ENCODE measurements at regions not wholly inside any gene's neighbourhood (a gene's known extent, or its start where the extent isn't known, plus 50 kb on each side); places are given as distances from the start of the nearest gene placed in this dataset.

- TF ChIP-seq, protein P1, sequence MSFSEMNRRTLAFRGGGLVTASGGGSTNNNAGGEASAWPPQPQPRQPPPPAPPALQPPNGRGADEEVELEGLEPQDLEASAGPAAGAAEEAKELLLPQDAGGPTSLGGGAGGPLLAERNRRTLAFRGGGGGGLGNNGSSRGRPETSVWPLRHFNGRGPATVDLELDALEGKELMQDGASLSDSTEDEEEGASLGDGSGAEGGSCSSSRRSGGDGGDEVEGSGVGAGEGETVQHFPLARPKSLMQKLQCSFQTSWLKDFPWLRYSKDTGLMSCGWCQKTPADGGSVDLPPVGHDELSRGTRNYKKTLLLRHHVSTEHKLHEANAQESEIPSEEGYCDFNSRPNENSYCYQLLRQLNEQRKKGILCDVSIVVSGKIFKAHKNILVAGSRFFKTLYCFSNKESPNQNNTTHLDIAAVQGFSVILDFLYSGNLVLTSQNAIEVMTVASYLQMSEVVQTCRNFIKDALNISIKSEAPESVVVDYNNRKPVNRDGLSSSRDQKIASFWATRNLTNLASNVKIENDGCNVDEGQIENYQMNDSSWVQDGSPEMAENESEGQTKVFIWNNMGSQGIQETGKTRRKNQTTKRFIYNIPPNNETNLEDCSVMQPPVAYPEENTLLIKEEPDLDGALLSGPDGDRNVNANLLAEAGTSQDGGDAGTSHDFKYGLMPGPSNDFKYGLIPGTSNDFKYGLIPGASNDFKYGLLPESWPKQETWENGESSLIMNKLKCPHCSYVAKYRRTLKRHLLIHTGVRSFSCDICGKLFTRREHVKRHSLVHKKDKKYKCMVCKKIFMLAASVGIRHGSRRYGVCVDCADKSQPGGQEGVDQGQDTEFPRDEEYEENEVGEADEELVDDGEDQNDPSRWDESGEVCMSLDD (tag by site-specific recombination; IDR thresholded peaks at IDR 0.05): no peak
- TF ChIP-seq, protein P2, sequence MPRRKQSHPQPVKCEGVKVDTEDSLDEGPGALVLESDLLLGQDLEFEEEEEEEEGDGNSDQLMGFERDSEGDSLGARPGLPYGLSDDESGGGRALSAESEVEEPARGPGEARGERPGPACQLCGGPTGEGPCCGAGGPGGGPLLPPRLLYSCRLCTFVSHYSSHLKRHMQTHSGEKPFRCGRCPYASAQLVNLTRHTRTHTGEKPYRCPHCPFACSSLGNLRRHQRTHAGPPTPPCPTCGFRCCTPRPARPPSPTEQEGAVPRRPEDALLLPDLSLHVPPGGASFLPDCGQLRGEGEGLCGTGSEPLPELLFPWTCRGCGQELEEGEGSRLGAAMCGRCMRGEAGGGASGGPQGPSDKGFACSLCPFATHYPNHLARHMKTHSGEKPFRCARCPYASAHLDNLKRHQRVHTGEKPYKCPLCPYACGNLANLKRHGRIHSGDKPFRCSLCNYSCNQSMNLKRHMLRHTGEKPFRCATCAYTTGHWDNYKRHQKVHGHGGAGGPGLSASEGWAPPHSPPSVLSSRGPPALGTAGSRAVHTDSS (tag by site-specific recombination; IDR thresholded peaks at IDR 0.05): no peak
- TF ChIP-seq ZSCAN16 (tag by site-specific recombination; IDR thresholded peaks at IDR 0.05) (no peak), KLF9 (tag by site-specific recombination; IDR thresholded peaks at IDR 0.05; ENCODE audit: low read depth) (no peak), ZNF10 (tag by site-specific recombination; IDR thresholded peaks at IDR 0.05) (no peak), CTCF (tag by site-specific recombination; IDR thresholded peaks at IDR 0.05) (no peak), ZNF292 (tag by site-specific recombination; IDR thresholded peaks at IDR 0.05; ENCODE audit: borderline replicate concordance, low read depth) (no peak), GLIS1 (tag by site-specific recombination; IDR thresholded peaks at IDR 0.05) (no peak), KLF8 (tag by site-specific recombination; IDR thresholded peaks at IDR 0.05) (no peak)
Observed at GRCh38 chr2:20919297-20919800, 96.4 kb upstream of the LDAH start (continued).

DNA sequence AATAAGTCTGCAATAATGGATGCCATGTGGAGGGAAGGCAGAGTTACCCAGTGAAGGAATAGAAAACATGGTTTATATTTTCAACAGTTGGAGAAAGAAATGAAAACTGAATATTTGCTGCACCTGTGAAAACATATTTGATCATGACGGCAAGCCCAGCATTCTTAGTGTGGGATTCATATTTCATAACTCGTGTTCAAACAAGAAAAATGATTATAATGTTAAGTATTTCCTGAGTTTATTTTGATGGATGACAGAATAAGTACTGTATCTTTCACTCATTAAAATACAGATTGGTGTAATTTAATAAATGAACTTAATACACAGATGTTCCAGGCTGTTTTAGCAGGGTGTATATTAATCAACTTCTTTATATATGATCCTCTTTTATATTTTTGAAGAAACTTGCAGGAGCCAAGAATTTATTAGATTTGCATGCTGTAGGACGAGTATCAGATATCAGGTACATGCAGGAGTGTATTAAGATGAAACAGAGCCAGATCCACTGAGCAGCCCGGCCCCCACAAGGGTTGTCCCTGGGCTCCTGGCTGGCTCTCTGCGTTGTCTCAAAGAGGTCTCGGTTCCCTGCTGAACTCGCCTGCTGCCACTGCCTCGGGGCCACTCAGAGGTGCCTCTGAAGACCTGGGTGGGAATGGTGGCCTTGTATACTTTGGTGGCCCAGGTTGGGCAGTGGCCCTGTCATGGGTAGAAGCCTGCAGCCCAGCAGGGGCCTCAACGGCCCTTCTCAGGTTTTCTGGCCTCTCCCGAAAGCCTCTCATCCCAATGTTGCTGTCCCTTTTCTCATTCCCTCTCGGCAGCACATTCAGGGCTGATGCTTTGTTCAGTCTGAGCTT is 95.0 kb upstream of the LDAH start:
- Histone ChIP-seq H3K4me3 (ENCODE audit: low read depth, low read length) (no peak overlapping the region), H3K4me1 (ENCODE audit: control insufficient read depth, insufficient read depth, low read length) (no peaks in the 10 kb centered on the region), H3K27ac (ENCODE audit: extremely low read depth, low read depth, low read length) (no peak overlapping the region), H3K9me3 (ENCODE audit: control insufficient read depth, insufficient read depth, low read depth, low read length) (no peaks in the 10 kb centered on the region), H3K36me3 (ENCODE audit: control insufficient read depth in 2 of 2, insufficient read depth in 1 of 2, low read length in 2 of 2) (no peaks in the 10 kb centered on the region)
- ChIA-PET POLR2A (no interaction called here), CTCF (interaction anchor here (0.8 to 3.7 kb wide), 3 partner anchors 8 to 257 kb away, joined by 3 to 15 read pairs (median 4); no protein-coding TSS in a partner anchor)
- TF ChIP-seq ZNF530 (tag by site-specific recombination; IDR thresholded peaks at IDR 0.05; ENCODE audit: low read depth): no peak
- no peak for TF ChIP-seq SCRT1 (tag by site-specific recombination; IDR thresholded peaks at IDR 0.05; ENCODE audit: borderline replicate concordance)
- no peak for TF ChIP-seq GLI2 (tag by site-specific recombination; IDR thresholded peaks at IDR 0.05; ENCODE audit: borderline replicate concordance, low read depth)
- no peak for TF ChIP-seq WT1 (tag by site-specific recombination; IDR thresholded peaks at IDR 0.05)

GRCh38 chr2:20917287-20917660 is 94.4 kb upstream of the LDAH start:
- POLR2A ChIA-PET: no interaction called here
- Histone ChIP-seq H3K4me3 (ENCODE audit: low read depth, low read length) (no peak overlapping the region), H3K9me3 (ENCODE audit: control insufficient read depth, insufficient read depth, low read depth, low read length) (no peaks in the 10 kb centered on the region), H3K27ac (ENCODE audit: extremely low read depth, low read depth, low read length) (no peak overlapping the region), H3K4me1 (ENCODE audit: control insufficient read depth, insufficient read depth, low read length) (no peaks in the 10 kb centered on the region), H3K36me3 (ENCODE audit: control insufficient read depth in 2 of 2, insufficient read depth in 1 of 2, low read length in 2 of 2) (no peaks in the 10 kb centered on the region)
- CTCF ChIA-PET: interaction anchor here (0.8 to 3.7 kb wide), 3 partner anchors 8 to 256 kb away, joined by 3 to 15 read pairs (median 4); no protein-coding TSS in a partner anchor
- TF ChIP-seq ZNF704 (tag by site-specific recombination; IDR thresholded peaks at IDR 0.05) (no peak), ZNF19 (tag by site-specific recombination; IDR thresholded peaks at IDR 0.05; ENCODE audit: low read depth) (no peak), ZNF488 (tag by site-specific recombination; IDR thresholded peaks at IDR 0.05) (no peak), PRDM10 (tag by site-specific recombination; IDR thresholded peaks at IDR 0.05) (no peak)
- TF ChIP-seq, protein P3, sequence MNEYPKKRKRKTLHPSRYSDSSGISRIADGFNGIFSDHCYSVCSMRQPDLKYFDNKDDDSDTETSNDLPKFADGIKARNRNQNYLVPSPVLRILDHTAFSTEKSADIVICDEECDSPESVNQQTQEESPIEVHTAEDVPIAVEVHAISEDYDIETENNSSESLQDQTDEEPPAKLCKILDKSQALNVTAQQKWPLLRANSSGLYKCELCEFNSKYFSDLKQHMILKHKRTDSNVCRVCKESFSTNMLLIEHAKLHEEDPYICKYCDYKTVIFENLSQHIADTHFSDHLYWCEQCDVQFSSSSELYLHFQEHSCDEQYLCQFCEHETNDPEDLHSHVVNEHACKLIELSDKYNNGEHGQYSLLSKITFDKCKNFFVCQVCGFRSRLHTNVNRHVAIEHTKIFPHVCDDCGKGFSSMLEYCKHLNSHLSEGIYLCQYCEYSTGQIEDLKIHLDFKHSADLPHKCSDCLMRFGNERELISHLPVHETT (tag by site-specific recombination; IDR thresholded peaks at IDR 0.05): no peak

All from HEK293 (cell line).